OCI-LY7 (cell line): ENCODE measurements at regions not wholly inside any gene's neighbourhood (a gene's known extent, or its start where the extent isn't known, plus 50 kb on each side); places are given as distances from the start of the nearest gene placed in this dataset.

Experiments
- CTCF ChIP-seq: fragments of 200-600 bp; sonication (generic); conservative IDR thresholded peaks from 2 replicates; pipeline ENCODE4 v1.5.1; 2014; ENCODE audit warnings: mild to moderate bottlenecking, antibody characterized with exemption, low read length, moderate library complexity, mixed read lengths
- EZH2phosphoT487 ChIP-seq: fragments of 200-600 bp; sonication (generic); IDR thresholded peaks from 2 replicates; pipeline ENCODE4 v1.6.1; 2018; ENCODE audit warnings: low read depth, borderline replicate concordance, mild to moderate bottlenecking, mixed run types, antibody characterized with exemption, low read length, moderate library complexity, mixed read lengths

GRCh38 chr18:66724664-66725356 is 120.9 kb upstream of the CDH19 start:
- no peak for TF ChIP-seq CTCF
- TF ChIP-seq EZH2phosphoT487, result no peak
